NCI-H2081 treated with DMSO at 0.1 percent for 48 hours (cell line): ENCODE measurements at regions not wholly inside any gene's neighbourhood (a gene's known extent, or its start where the extent isn't known, plus 50 kb on each side); places are given as distances from the start of the nearest gene placed in this dataset.

Source experiments
- DNase-seq: peaks from one replicate; lab custom pipeline; 2025; lab: John Stamatoyannopoulos, UW

- DNase-seq, result no peak
Observed at GRCh38 chr17:72301887-72302286, 181.1 kb downstream of the SOX9 start.

DNA sequence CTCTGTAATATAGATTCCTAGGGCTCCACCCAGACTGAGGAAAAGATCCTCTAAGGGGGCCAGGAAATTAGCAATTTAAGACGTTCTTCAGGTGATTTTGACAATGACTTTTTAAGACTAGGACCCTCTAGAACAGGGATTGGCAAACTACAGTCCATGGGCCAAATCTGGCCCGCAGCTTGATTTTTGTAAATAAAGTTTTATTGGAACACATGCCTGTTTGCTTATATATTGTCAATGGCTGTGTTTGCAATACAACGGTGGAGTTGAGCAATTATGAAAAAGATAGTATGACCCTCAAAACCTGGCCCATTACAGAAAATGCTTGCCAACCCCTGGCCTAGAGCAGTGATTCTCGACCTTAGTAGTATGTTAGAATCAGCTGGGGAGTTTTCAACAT, 181.9 kb downstream of the SOX9 start:
- DNase-seq, result no peak

GRCh38 chr17:72303787-72304733, 183.2 kb downstream of the SOX9 start:
- no peak for DNase-seq

GRCh38 chr17:72304859-72305258, 184.0 kb downstream of the SOX9 start:
- DNase-seq, result no peak

DNA sequence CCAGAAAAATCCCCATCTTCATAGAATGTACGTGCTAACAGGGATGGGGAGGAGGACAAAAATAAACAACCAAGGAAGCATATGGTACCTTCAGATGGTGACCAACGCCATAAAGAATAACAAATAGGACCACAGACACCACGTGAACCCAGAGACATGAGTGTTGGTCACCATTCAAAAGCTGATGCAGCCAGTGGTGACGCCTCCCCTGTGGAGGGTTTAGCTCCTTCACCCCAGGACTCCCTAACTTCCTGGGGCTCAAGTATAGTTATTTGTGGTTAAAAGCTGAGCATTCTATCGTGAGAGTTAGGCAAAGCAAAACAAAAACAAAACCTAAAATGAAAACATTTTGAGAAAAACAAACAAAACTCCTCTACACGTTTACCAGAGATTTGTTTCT, 184.7 kb downstream of the SOX9 start:
- DNase-seq, result no peak

DNA sequence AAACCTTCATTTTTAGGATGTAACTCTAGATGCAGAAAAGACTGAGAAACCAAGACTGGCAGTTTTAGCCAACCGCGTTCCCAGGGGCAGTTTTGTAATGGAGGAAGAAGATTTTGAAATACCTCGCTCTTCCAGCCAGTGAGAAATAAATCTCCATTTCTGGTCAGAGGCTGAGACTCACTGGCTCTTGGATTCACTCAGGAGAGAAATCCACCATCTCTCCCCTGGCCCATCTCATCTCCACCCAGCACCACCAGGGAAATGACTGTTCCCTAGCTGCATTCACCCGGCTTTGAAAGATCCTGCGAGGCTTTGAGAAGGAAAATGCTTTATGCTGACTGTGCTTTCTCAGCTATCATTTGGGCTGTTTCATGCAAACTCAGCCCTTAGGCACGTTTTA, 185.2 kb downstream of the SOX9 start:
- DNase-seq, result no peak

GRCh38 chr17:72307836-72308235, 187.0 kb downstream of the SOX9 start:
- no peak for DNase-seq

- DNase-seq, result no peak
Observed at GRCh38 chr17:72308744-72309385, 188.0 kb downstream of the SOX9 start.

GRCh38 chr17:72311004-72311403, 190.2 kb downstream of the SOX9 start:
- DNase-seq, result no peak

GRCh38 chr17:72315122-72315913, 194.5 kb downstream of the SOX9 start:
- DNase-seq, result no peak

- no peak for DNase-seq
Observed at GRCh38 chr17:72318131-72318530, 197.3 kb downstream of the SOX9 start.

- DNase-seq, result no peak
Observed at GRCh38 chr17:72321896-72322295, 201.1 kb downstream of the SOX9 start.

DNA sequence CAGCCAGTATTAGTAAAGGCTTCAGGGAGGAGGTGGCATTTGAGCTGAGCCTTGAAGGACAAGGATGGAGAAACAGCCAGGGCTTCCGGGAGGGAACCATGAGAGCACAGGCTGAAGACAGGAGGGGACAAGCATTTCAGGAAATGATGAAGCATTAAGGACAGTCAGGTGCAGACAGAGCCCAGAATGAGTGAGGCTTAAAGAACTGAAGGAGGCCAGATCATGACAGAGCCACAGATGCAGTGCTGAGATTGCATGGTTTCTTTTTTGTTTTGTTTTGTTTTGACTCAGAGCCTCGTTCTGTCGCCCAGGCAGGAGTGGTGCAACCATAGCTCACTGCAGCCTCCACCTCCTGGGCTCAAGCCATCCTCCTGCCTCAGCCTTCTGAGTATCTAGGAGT, 211.5 kb downstream of the SOX9 start:
- no peak for DNase-seq

DNA sequence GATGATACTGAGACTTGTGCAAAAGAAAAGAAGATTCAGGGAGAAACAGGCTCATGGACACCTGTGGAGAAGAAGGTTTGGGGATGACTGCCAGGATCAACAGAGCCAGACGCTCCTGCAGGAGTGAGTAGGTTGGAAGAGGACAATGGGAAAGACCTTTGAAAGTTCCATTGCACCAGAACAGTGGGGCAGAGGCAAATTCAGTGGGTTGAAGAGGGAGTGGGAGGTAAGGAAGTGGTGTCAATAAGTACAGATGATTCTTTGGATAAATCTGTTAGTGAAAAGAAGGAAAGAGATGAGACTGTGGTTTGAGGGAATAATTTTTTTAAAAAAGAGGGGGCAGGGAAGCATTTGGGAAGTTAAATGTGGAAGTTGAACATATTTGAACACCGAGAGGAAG, 212.8 kb downstream of the SOX9 start:
- DNase-seq, result no peak

DNA sequence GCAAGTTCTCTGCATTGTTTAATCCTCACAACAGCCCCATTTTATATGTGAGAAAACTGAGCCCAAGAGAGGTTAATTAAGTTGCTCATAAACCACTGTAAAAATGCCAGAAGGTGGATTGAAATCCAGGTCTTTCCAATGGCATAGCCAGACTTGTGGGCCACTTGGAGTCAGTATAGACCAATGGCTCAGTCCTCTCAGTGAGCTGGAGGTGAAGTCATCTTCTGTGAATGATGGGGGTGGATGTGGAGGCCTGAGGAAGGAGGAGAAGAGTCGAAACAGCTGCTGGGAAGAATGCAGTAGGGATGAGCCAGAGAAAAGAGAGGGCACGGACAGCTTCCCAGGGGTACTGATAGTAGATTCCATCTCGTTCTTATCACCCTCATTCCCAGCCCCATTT, 213.4 kb downstream of the SOX9 start:
- DNase-seq, result no peak

- no peak for DNase-seq
Observed at GRCh38 chr17:72336026-72336803, 215.4 kb downstream of the SOX9 start.

DNA sequence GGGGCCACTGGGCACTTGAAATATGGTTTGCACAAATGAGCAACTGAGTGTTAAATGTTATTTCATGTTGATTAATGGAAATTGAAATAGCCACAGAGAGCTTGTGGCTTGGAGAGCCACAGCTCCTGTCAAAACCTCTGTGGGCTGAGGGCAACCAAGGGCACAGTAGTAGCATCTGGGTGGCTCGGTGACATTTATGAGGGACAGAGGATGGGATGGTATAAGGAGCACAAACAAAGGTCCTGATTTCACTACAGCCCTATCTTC, 215.9 kb downstream of the SOX9 start:
- no peak for DNase-seq

GRCh38 chr17:72338304-72338703, 217.5 kb downstream of the SOX9 start:
- no peak for DNase-seq

- no peak for DNase-seq
Observed at GRCh38 chr17:72338847-72339790, 218.3 kb downstream of the SOX9 start.

- no peak for DNase-seq
Observed at GRCh38 chr17:72340836-72341235, 220.0 kb downstream of the SOX9 start.

DNA sequence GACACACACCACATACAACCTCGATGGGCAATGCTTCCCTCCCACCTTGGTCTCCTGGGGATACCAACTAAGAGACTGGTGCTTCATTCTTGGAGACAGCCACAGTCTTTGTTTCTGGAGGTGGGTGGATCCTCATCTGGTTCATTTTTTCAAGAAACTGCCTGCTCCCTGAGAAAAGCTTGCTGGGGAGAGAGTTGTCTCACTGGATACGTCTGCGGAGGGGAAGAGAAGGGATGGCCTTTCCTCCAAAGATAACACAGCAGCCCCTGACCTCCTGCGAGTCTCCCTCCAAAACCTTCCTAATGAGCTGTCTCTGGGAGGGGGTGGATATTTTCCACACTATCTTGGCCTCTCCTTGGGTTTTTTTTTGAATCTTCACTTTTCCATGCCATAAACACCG, 221.2 kb downstream of the SOX9 start:
- no peak for DNase-seq
